Fibroblast of pulmonary artery (primary cell): ENCODE measurements at regions not wholly inside any gene's neighbourhood (a gene's known extent, or its start where the extent isn't known, plus 50 kb on each side); places are given as distances from the start of the nearest gene placed in this dataset.

Experiments
- DNase-seq: peaks from one replicate; pipeline ENCODE4 v3.0.0-alpha.2; 2010; ENCODE audit warnings: low read depth
- H3K4me3 ChIP-seq: replicated peaks from 2 replicates; pipeline ENCODE4 v1.5.1; 2011; ENCODE audit warnings: low read depth, mild to moderate bottlenecking, control low read depth, low read length, moderate library complexity
- TF ChIP-seq, protein P1 (sequence below): IDR thresholded peaks from 2 replicates; pipeline ENCODE4 v1.5.1; 2011; ENCODE audit warnings: mild to moderate bottlenecking, control low read depth, low read length, inconsistent platforms; ENCODE audit errors: missing control alignments

DNA sequence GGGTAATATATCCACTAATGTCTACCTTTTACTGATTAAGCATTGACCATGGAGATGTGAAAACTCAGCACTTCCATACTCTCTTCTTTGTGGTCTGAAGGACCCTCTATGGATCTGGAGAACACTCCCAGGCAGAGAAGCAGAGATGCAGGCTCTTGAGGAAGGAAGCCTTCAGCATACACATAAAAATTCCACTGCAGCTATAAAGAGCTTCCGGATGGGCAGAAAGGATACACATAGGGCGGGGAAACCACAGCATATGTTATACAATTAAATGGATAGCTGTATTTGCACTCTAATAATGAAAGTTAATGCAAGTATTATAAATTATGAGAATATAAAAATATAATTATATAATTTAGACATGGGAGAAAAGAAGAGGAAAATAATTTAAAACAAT, 1258.2 kb upstream of the ALCAM start:
- TF ChIP-seq, protein P1, sequence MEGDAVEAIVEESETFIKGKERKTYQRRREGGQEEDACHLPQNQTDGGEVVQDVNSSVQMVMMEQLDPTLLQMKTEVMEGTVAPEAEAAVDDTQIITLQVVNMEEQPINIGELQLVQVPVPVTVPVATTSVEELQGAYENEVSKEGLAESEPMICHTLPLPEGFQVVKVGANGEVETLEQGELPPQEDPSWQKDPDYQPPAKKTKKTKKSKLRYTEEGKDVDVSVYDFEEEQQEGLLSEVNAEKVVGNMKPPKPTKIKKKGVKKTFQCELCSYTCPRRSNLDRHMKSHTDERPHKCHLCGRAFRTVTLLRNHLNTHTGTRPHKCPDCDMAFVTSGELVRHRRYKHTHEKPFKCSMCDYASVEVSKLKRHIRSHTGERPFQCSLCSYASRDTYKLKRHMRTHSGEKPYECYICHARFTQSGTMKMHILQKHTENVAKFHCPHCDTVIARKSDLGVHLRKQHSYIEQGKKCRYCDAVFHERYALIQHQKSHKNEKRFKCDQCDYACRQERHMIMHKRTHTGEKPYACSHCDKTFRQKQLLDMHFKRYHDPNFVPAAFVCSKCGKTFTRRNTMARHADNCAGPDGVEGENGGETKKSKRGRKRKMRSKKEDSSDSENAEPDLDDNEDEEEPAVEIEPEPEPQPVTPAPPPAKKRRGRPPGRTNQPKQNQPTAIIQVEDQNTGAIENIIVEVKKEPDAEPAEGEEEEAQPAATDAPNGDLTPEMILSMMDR: no peak
- no peak overlapping the region for H3K4me3 ChIP-seq
- no peak for DNase-seq

DNA sequence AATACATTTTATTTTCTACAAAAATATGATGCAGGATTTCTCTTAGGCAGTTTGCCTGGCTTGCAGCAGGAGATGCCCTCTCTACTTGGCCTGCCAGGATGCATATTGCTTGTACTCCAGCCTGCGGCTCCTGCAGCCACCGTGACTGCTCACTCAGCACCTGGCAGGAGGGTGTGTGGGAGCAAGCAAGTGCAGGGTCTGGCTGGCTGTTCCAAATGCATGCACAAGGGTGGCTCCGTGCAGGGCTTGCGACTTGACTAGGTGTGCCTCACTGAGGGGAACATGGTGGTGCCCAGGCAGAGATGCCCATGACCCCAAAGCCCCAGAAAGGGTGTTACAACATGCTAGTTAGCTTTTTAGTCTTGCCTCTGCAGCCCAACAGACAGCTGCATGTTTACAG, 1240.2 kb upstream of the ALCAM start:
- DNase-seq: no peak
- H3K4me3 ChIP-seq: no peak overlapping the region
- TF ChIP-seq, protein P1: no peak

DNA sequence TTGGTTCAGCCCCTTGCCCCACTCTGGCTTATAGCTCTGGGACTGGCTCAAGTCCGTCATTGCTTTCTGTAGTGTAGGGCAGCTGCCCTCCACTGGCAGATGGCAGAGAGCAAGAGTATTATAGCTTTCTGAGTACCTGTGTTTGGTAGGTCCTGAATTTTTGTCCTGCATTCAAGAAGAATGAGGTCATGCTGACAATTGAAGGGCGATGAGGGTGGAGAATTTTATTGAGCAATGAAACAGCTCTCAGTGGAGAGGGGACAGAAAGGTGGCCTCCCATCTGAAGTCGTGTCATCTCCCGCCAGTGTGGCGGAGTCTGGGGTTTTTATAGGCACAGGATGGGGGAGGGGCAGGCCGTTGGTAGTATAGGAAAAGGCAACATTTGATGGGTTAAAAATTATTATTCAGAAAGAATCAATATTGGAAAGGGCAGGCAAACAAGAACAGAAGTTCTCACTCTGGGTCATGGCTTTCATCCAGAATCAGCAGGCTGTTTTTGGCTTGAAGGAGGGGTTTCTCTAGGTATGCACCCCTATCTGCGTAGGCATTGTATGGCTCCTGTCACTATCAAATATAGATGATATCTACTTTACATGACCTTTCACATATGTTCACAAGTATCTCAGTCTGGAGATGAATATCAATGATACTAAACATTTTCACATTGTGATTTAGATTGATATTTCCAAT, 1239.7 kb upstream of the ALCAM start:
- no peak overlapping the region for H3K4me3 ChIP-seq
- TF ChIP-seq, protein P1: no peak
- no peak for DNase-seq

DNA sequence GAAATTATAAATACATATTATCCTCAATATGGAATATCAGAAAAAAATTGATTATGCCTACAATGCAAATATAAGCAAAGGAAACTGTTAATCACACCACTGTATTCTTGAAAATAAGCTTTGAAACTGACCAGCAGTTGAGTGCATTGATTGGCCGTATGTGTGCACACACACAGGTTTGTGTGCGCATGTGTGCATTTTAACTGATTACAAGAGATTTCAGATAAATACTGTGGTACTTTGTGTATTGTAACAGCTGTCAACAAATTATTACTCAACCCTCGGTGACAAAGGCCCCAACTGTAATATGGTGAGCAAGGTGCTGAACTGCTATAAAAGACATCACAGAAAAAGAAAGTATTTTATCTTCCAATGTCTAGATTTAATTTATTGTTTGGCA, 1238.9 kb upstream of the ALCAM start:
- no peak overlapping the region for H3K4me3 ChIP-seq
- DNase-seq: no peak
- TF ChIP-seq, protein P1: no peak

DNA sequence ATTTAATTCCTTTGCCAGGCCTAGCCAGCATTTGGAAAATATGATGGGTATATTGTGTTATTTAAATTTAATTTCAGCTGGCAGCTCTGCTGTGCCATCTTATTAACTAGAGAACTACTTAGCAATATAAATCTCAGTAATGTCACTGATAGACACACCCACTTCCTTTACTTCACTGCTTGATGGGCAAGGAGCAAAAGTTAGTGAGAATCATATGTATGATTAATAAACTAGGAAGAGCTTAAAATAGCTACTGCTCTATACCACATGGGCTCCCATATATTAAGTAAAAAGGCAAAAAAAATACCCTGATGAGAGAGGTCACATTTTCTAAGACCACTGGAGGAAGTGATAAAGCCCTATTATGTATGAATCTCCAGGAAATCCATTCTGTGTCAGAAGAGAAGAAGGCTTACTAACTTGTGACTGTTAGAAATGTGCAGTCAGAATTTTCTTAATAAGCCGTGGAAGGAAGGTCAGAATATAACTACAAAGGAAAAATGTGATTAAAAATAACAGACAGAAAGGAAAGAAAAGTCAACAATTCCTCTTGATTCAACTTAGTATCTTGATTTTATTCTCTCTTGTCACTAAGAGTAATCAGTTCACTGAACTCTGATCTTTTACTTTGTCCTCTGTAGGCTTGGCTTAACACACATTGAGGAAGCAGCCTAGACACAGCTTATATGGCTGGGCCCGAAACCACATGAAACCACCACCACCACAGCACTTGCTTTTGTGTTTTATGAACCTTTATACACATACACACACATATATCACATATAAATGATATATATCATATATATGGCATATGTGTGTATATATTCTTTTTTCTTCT, 1233.9 kb upstream of the ALCAM start:
- no peak overlapping the region for H3K4me3 ChIP-seq
- TF ChIP-seq, protein P1: no peak
- peak; percentile 2 for DNase-seq

DNA sequence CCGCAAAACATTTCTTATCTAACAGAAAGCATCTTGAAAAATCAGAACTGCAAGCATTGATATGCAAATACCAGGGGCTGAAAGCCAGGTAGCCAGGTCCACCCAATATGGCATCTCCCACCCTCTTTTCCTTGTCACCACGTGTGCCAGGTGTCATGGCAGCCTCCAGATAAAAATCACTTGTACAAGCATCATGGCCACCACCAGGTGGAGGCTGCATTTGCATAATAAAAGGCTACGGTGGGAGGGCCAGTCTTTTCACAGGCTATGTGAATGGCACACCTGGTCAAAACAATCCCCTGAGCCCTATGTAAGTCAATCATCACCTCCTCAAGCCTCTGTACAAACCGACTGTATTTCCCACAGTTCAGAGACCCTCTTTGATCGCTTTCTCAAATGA, 1233.1 kb upstream of the ALCAM start:
- TF ChIP-seq, protein P1: no peak
- H3K4me3 ChIP-seq: no peak overlapping the region
- DNase-seq: no peak
